ENCODE measurements at regions not wholly inside any gene's neighbourhood (a gene's known extent, or its start where the extent isn't known, plus 50 kb on each side); places are given as distances from the start of the nearest gene placed in this dataset.

GRCh38 chr2:156704132-156704531, 268.0 kb downstream of the GPD2 start:
- DNase-seq (ENCODE audit: low read depth in 2 of 2): no peak
- no peak overlapping the region for H3K4me3 ChIP-seq (replicated peaks in 1 of 2; ENCODE audit: low read depth in 2 of 2, low read length in 2 of 2)
- TF ChIP-seq CTCF (IDR thresholded peaks at IDR 0.05; ENCODE audit: low read depth, low read length): no peak

- H3K4me3 ChIP-seq (replicated peaks in 1 of 2; ENCODE audit: low read depth in 2 of 2, low read length in 2 of 2): no peak overlapping the region
- TF ChIP-seq CTCF (IDR thresholded peaks at IDR 0.05; ENCODE audit: low read depth, low read length): no peak
- DNase-seq (ENCODE audit: low read depth in 2 of 2): no peak
Observed at GRCh38 chr2:156704617-156705016, 268.4 kb downstream of the GPD2 start.

GRCh38 chr2:156706576-156706975, 270.4 kb downstream of the GPD2 start:
- no peak overlapping the region for H3K4me3 ChIP-seq (replicated peaks in 1 of 2; ENCODE audit: low read depth in 2 of 2, low read length in 2 of 2)
- TF ChIP-seq CTCF (IDR thresholded peaks at IDR 0.05; ENCODE audit: low read depth, low read length): no peak
- no peak for DNase-seq (ENCODE audit: low read depth in 2 of 2)

- no peak overlapping the region for H3K4me3 ChIP-seq (replicated peaks in 1 of 2; ENCODE audit: low read depth in 2 of 2, low read length in 2 of 2)
- no peak for TF ChIP-seq CTCF (IDR thresholded peaks at IDR 0.05; ENCODE audit: low read depth, low read length)
- DNase-seq (ENCODE audit: low read depth in 2 of 2): no peak
Observed at GRCh38 chr2:156708051-156708450, 271.9 kb downstream of the GPD2 start.

GRCh38 chr2:156709091-156709490, 272.9 kb downstream of the GPD2 start:
- DNase-seq (ENCODE audit: low read depth in 2 of 2): no peak
- TF ChIP-seq CTCF (IDR thresholded peaks at IDR 0.05; ENCODE audit: low read depth, low read length): no peak
- no peak overlapping the region for H3K4me3 ChIP-seq (replicated peaks in 1 of 2; ENCODE audit: low read depth in 2 of 2, low read length in 2 of 2)

- no peak overlapping the region for H3K4me3 ChIP-seq (replicated peaks in 1 of 2; ENCODE audit: low read depth in 2 of 2, low read length in 2 of 2)
- TF ChIP-seq CTCF (IDR thresholded peaks at IDR 0.05; ENCODE audit: low read depth, low read length): no peak
- no peak for DNase-seq (ENCODE audit: low read depth in 2 of 2)
Observed at GRCh38 chr2:156719036-156719435, 282.9 kb downstream of the GPD2 start.

GRCh38 chr2:156727867-156728266, 291.7 kb downstream of the GPD2 start:
- no peak overlapping the region for H3K4me3 ChIP-seq (replicated peaks in 1 of 2; ENCODE audit: low read depth in 2 of 2, low read length in 2 of 2)
- no peak for DNase-seq (ENCODE audit: low read depth in 2 of 2)
- no peak for TF ChIP-seq CTCF (IDR thresholded peaks at IDR 0.05; ENCODE audit: low read depth, low read length)
